COLO668 (cell line): ENCODE measurements at regions not wholly inside any gene's neighbourhood (a gene's known extent, or its start where the extent isn't known, plus 50 kb on each side); places are given as distances from the start of the nearest gene placed in this dataset.
"Not testable (repeated sequence)": the region's sequence is repeated elsewhere in the genome, so short reads cannot be mapped to it uniquely, and the experiment has no call there.

Experiments used
- DNase-seq: peaks from one replicate; lab custom pipeline; 2025; ENCODE audit not compliant: unreplicated experiment; lab: John Stamatoyannopoulos, UW

DNA sequence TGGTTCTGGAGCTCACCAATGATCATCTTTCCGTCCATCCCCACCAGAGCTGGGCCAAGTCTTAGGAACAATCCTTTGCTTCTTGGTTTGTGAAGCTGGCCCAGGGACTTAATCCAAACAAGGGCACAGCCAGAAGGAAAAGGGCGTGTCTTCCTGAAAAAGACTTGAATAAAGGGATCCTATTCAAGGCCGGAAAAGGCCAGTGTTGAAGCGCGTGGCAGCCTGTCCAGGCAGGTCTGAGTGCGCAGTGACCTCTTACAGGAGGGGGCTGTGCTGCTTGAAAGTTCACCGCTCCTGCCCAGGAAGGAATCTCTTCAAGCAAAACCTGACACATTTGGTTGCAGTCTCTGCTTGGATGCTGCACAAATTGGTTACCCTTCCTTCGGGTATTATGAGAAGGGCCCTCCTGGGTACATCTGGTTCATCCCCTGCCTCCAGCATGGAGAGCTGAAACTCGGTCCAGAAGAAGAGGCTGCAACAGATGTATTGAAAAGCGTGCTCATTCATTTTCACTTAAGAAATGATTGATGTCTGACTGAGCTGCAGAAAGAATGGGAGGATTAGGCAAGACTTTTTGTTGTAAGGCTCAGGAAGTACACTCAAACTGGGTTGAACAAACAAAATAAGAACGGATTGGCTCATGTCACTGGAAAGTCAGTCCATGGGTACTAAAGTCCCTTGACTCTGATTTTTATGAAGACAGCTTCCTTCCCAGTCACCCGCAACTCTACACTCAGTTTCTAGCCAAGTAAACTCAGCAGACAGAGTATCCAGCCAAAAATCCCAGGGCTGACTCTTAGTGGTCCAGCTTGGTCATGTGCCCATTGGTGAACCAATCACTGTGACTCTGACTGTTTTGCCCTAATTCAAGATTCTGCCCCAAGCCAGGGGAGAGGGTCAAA is 136.3 kb downstream of the TFAP2C start:
- no peak for DNase-seq

DNA sequence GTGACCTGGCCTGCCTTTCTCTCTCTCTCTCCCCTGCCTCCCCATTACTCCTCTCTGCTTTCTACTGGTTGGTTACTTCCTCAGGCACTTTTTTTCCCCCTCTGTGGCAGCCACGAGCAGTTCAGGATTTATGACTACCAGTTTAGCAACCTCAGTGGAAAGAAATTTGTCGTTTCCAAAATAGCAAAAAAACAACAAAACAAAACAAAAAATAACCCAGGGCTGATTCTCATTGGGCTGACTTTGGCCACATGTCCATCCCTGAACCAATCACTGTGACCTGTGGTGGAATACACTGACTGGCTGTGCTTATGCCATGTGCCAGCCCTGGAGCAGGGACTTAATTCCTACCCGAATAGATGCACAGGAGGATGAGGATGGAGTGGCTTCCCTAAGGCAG is 137.4 kb downstream of the TFAP2C start:
- DNase-seq = no peak

DNA sequence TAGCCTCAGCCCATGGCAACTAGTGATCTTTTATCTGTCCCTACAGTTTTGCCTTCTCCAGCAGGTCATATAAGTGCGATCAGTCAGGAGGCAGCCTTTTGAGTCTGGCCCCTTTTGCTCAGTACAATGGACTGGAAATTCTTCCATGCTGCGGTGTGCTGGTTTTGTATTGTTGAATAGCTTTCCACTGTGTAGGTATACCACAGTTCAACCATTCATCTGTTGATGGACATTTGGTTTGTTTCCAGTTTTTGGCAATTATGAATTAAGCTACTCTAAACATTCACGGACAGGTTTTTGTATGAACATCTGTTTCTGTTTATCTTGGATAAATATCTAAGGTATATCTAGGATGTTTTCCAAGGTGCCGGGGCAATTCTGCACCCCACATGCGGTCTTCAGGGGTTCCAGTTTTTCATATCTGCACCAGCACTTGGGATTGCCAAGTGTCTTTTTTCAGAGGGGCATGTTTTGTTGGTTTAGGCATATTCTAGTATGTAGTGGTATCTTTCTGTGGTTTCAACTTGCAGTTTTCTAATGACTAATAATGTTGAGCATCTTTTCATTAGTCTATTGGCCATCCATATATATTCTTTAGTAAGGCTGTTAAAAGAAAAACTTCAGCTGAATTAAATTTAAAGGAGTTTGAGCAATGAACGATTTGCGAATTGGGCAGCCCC is 141.0 kb downstream of the TFAP2C start:
- DNase-seq = no peak

DNA sequence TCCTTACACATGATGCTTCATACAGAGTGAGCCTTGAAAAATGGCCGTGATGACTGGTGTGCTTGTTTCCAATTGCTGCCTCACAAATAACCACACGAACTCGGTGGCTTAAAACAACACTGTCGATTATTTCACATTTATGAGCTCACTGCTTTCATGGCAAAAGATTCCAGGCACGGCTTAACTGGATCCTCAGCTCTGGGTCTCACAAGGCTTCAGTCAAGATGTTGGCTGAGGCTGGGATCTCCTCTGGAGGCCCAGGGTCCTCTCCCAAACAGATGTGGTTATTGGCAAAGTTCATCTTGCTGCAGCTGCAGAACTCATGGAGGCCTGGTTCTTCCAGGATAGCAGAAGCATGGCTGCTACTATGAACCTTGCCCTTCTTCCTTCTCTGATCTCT is 144.6 kb downstream of the TFAP2C start:
- no peak for DNase-seq

DNA sequence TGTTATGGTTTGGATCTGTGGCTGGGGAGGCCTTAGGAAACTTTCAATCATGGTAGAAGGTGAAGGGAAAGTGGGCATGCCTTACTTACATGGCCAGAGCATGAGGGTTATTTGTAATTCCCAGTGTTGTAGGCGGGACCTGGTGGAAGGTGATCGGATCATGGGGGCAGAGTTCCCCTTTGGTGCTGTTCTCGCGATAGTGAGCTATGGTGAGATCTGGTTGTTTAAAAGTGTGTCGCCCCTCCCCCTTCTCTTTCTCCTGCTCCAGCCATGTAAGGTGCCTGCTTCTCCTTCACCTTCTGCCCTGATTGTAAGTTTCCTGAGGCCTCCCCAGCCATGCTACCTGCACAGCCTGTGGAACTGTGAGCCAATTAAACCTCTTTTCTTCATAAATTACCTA is 145.8 kb downstream of the TFAP2C start:
- no peak for DNase-seq

DNA sequence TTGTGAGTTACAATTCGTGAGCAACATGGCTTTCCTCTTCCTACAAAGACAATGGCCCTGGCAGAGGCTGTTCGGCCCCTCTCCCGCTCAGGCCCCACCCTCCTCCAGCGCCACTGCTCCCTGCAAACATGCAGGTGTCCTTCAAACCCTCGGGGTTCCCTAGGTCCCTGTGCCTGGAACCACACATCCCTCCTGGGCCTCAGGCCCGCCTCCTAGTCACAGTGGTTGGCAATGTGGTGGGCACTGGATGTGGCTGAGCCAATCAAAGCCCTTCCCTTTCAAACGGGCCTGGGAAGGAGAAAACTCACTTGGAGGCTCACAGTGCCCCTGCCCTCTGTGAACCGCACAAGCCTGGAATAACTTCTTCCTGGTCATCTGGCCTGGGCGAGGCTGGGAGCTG is 147.2 kb downstream of the TFAP2C start:
- DNase-seq = no peak

DNA sequence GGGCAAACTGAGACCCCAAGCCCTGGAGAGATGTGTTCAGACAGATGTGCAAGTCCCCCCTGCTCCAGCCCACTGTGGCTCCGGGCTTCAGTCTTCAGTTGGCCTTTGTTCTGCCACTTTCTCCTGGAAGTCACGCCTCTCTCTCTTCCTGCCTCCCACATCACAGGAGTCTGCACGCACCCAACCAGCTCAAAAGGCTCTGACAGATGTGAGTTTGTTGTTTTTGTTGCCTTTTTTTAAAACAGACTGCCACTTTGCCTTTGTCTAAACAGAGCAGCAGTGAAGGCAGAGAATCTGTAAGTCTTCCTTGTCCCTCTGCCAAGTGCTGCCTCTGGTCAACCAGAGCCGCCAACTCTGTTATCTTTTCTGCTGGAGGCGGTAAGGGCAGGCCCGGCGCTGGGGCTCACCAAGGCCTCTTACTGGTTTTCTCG is 149.7 kb downstream of the TFAP2C start:
- DNase-seq = no peak

DNA sequence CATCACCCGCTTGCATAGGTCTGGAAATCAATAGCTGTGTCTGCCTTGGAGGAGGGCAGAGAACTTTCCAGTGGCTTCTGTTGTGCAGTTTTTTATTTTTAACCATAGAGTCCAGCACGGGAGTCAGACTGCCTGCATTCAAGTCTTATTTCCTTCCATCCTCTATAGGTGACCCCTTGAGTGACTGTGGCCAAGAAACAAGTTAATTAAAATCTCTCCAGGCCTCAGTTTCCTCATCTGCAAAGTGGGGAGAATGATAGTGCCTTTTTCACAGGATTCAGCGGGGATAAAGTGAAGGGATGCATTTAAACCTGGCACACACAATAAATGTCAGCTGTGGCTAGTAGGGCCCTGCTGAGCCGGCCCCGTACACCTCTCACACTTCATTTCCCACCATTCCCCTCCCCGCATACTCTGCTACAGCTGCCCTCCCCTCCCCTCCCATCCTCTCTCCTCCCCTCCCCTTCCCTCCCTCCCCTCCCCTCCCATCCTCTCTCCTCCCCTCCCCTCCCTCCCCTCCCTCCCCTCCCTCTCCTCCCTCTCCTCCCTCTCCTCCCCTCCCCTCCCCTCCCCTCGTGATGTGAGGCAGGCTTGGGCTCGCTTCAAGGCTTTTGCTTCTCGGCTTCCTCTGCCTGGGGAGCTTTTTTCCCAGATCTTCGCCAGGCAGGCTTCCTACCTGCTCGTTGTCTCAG is 150.5 kb downstream of the TFAP2C start:
- no peak for DNase-seq

DNA sequence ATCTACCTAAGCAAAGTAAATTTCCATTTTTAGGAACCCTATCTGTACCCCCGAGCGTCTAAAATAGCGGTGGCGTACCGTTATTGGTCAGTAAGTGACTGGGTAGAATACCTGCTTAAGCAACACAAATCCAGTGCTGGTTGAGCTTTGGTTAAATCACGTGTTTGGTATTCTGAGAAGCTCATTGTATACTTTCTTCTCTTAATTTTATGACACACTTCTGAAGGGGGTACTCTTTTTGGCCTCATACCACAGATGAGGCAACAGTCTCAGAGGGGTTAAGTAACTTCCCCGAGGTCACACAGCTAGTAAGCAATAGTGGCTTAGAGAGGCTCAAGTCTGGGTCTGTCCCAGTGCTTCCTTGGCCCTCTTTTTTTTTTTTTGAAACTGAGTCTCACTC is 151.2 kb downstream of the TFAP2C start:
- DNase-seq = no peak

DNA sequence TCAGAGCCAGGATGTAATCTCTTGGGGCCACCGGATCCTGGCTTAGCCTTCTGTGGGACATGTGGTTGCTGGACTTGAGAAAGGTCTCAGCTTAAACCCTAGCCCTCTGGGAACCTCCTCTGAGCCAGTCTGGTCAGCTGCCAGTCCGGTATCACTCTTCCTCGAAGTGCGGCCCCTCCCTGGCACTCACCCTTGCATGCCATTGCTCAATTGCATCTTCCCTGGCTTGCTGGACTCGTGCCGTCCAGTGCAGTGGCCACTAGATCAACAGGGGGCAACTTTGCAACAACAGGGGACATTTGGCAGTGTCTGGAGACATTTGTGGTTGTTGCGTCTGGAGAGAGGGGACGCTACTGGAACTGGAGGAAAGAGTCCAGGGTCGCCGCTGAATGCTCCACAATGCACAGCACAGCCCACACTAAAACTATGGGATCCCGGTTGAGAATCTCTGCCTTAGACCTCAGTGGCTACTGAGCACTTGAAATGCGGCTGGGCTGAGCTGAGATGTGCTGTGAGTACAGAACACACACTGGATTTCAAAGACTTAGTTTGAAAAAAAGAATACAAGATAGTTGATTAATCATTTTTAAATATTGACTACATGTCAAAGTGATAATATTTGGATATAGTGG is 152.1 kb downstream of the TFAP2C start:
- DNase-seq = no peak

DNA sequence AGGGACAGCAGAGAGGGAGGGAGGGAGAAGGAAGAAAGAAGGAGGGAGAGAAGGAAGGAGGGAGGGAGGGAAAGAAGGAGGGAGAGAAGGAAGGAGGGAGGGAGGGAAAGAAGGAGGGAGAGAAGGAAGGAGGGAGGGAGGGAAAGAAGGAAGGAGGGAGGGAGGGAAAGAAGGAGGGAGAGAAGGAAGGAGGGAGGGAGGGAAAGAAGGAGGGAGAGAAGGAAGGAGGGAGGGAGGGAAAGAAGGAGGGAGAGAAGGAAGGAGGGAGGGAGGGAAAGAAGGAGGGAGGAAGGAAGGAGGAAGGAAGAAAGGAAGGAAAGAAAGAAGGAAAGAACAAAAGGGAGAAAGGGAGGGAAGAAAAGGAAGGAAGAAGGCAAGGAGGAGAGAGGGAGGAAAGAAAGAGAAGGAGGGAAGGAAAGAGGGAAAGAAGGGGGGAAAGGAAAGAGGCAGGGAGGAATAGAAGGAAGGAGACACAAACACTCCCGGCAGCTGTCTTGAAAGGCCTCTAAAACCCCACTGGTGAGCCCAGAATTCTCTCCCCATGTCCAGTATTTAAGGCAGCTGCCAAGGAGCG is 153.0 kb downstream of the TFAP2C start:
- DNase-seq = not testable (repeated sequence)

DNA sequence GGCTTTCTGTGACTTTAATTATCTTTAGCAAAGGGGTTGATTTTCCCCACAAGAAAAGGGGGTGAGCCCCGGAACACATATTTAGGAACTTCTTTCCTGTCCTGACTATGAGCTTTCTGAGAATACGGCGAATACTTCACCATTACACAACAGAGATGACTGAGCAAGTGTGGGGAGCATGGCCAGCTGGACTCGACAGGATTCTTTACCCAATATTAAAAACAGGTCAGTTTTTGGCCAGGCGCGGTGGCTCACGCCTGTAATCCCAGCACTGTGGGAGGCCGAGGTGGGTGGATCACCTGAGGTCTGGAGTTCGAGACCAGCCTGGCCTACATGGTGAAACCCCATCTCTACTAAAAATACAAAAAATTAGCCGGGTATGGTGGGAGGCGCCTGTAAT is 153.7 kb downstream of the TFAP2C start:
- DNase-seq = not testable (repeated sequence)

DNA sequence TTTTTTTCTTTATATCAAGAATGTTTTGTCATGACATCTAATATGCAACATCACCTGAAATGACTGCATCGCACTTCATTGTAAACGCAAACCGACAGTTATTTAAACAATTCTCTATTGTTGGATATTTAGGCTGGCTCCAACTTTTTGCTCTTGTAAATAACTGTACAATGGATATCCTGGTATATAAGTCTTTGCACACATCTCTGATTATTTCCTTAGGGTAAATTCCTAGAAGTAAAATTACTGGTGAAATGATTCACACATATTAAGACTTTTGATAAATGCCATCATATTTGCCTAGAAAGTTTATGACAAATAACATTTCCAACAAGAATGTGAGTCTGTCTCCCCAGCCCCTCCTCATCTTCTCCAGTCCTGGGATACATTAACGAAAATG is 154.7 kb downstream of the TFAP2C start:
- no peak for DNase-seq

DNA sequence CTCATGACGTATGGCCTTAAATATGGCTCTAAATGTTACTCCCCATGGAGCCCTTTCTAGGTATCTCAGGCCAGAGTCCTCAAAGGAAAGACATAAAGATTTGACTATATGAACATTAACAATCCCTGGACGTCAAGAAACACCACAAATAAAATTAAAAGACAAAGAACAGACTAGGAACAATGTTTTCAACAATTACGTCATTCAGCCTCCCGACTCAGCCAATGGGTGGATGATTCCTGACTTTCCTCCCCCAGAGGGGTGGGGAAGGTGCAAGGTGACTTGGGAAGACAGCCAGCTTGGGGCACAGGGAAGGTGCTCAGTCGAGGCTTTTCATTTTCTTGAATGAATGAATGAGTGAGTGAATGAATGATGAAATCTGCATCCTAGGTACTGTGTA is 157.4 kb downstream of the TFAP2C start:
- no peak for DNase-seq

DNA sequence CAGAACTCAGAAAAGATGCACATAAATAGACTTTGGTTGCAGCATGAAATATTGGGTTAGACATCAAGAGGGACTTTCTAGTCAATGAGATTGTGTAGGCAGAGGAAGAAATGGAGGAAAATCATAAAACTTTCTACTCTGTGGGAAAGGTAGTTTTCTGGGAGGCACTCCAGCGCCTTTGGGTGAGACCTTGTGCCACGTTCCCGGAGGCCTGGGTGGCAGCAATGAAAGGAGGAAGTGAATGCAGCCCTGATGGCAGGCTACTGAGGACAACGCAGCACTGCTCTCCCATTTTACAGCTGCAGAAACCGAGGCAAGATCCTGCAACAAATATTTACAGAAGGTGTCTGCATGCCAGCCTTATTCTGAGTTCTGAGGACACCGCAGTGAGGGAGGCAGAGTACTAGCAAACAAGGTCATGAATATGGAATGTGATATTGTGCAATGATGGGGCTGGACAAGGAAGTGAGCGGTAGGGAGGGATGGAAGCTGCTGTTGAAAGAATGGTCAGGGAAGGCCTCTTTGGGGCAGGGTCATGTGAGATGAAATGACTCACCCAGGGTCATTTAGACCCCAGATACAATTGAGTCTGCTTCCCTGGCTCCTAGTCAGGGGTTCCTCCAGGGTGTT is 159.1 kb downstream of the TFAP2C start:
- DNase-seq = no peak

DNA sequence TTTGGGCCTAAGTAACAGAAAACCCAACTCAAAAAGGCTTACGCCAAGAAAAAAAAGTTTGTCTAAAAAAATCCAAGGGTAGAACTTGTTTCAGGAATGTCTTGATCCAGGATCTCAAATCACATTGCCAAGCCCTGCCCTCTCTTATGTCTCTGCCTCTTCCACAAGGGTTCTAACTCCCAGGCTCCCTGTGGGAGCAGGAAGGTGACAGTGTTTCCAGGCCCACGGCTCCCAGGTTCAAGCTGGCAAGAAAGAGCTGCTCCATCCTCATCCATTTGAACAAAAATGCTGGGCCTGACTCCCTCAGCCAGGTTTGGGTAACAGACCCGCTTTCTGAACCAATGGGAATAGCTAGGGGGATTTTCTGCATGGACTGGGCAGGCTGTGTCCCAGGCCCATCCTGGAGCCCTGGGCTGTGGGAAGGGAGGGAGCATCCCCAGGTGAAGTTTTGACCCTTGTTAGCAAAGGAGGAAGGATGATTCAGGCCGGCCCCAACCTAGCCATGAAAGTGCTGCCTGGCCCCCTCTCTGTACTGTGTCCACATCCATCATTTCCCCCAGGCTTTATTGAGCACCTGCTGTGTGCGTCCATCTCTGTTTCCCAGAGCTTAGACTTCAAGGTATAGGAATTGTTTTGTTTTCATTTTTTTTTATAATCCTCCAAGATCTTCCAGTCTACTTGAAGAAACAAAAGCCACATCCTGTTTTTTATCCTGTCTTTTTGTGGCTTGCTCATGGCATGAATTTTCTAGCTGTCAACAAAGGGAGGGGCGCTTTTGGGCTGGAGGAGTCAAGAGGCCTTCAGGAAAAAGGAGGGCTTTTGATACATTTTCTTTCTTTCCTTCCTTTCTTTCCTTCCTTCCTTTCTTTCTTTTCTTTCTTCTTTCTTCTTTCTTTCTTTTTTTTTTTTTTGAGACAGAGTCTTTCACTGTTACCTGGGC is 159.8 kb downstream of the TFAP2C start:
- no peak for DNase-seq

DNA sequence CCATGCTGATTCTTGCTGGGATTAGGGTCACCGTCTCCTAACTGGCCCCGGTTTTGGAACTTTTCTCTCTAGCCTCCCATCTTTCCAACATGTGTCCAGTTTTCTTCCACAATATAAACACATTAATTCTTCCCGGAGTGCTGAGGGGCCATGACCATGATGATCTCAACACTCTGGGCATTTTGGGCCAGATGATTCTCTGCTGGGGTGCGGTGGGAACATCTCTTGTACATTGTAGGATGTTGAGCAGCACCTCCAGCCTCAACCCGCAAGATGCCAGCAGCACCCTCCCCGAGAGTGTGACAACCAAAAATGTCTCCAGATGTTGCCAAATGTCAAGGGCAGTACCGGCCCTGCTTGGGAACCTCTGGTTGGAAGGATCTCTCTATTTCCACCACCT is 164.8 kb downstream of the TFAP2C start:
- no peak for DNase-seq

DNA sequence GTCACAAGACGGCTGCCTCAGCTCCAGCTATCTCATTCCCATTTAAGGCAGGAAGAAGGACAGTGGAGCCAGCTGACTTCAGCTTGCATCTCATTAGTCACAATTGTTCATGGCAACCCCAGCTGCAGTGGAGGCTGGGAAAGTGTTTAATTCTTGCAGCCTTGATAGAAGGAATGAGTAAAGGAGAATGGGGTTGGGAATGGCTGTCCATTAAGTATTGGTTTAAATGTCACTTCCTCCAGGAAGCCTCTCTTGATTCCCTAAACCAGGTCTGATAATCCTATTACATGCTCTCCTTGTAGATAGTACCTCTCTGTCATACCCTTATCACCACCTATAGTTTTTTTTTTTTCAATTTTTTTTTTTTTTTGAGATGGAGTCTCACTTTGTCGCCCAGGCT is 166.4 kb downstream of the TFAP2C start:
- DNase-seq = no peak

DNA sequence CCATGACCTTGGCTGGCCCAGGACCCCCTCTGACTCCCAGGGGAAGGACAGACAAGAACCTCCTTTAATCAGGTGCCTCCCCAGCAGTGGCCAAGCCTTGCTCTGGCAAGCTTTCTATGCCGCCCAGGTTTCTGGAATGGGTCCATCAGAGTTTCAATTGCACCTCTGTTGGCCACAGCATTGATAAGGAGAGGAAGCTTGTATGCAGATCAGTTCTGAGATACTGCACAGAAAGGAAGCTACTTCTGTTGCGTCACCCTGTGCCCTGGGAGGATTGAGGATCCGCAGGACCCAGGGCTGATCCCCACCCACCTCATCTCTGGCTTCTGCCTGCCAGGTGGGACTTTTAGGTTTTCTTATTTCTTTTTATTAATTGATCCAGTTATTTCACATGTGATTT is 167.2 kb downstream of the TFAP2C start:
- no peak for DNase-seq

DNA sequence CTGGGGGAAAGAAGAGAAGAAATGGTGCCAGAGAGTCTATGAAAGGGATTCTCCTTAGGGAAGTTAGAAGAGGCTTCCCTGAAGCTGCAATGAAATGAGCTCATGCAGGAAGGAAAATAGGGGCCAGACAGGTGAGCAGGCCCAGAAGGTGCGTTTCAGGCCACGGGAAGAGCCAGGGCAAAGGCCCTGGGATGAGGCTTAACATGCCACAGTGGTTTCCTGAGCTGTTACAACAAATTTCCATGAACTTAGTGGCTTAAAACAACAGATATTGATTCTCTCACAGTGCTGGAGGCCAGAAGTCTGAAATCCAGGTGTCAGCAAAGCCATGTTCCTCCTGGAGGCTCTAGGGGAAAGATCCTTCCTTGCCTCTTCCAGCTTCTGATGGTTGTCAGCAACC is 167.9 kb downstream of the TFAP2C start:
- DNase-seq = no peak
